ENCODE measurements at regions not wholly inside any gene's neighbourhood (a gene's known extent, or its start where the extent isn't known, plus 50 kb on each side); places are given as distances from the start of the nearest gene placed in this dataset.
A peak's percentile ranks its signal among the peaks of the same experiment; 100 is the strongest.

DNA sequence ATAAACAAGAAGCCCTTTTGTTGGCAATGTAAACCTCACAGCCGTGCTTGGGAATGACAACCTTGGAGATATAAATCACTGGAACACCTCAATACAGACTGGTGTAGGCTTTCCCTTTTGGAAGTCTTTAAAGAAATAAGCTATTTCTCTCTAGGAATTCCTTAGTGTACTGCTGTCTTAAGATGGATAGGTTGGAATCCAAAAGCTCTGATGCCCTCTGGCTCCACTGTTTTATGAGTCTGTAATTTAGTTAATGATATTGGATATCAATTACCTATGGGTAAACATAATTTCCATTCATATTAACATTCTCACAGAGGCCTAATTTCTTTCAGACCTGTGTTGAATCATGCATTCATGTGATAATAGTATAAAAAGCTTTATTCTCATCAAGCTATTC lies 435.9 kb upstream of the MPDZ start:
- WGBS, 2 experiments (ENCODE audit: insufficient coverage in 1 of 2, insufficient read length in 1 of 2) = 96 to 100% methylated on average over 1 of the region's 1 CpG
- Mint-ChIP-seq H3K27ac (no peak overlapping the region), H3K4me3 (no peak overlapping the region), H3K36me3 (ENCODE audit: low read depth) (no peaks in the 10 kb centered on the region), H3K4me1 (peaks cover 20% of the 10 kb centered on the region), H3K27me3 (ENCODE audit: insufficient read depth) (no peaks in the 10 kb centered on the region), H3K9me3 (no peaks in the 10 kb centered on the region)
- H3K4me3 ChIP-seq (ENCODE audit: low read length) = no peak overlapping the region
- H3K9me3 ChIP-seq (ENCODE audit: control insufficient read depth, low read length) = no peaks in the 10 kb centered on the region
- no peaks in the 10 kb centered on the region for H3K4me1 ChIP-seq (ENCODE audit: control insufficient read depth, insufficient read depth, low read length)
- no peaks in the 10 kb centered on the region for H3K36me3 ChIP-seq (ENCODE audit: control insufficient read depth, insufficient read depth, low read length)
- no peak overlapping the region for H3K27ac ChIP-seq (ENCODE audit: low read depth, low read length)
- TF ChIP-seq, protein P1, sequence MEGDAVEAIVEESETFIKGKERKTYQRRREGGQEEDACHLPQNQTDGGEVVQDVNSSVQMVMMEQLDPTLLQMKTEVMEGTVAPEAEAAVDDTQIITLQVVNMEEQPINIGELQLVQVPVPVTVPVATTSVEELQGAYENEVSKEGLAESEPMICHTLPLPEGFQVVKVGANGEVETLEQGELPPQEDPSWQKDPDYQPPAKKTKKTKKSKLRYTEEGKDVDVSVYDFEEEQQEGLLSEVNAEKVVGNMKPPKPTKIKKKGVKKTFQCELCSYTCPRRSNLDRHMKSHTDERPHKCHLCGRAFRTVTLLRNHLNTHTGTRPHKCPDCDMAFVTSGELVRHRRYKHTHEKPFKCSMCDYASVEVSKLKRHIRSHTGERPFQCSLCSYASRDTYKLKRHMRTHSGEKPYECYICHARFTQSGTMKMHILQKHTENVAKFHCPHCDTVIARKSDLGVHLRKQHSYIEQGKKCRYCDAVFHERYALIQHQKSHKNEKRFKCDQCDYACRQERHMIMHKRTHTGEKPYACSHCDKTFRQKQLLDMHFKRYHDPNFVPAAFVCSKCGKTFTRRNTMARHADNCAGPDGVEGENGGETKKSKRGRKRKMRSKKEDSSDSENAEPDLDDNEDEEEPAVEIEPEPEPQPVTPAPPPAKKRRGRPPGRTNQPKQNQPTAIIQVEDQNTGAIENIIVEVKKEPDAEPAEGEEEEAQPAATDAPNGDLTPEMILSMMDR (conservative IDR thresholded peaks at IDR 0.05) = no peak
- no peaks in the 10 kb centered on the region for H3K27me3 ChIP-seq (ENCODE audit: control insufficient read depth, insufficient read depth, low read length, poor library complexity, severe bottlenecking)
- DNase-seq = no peak
- H3K9ac ChIP-seq (ENCODE audit: extremely low read depth, low read length, poor library complexity, severe bottlenecking) = no peak overlapping the region

DNA sequence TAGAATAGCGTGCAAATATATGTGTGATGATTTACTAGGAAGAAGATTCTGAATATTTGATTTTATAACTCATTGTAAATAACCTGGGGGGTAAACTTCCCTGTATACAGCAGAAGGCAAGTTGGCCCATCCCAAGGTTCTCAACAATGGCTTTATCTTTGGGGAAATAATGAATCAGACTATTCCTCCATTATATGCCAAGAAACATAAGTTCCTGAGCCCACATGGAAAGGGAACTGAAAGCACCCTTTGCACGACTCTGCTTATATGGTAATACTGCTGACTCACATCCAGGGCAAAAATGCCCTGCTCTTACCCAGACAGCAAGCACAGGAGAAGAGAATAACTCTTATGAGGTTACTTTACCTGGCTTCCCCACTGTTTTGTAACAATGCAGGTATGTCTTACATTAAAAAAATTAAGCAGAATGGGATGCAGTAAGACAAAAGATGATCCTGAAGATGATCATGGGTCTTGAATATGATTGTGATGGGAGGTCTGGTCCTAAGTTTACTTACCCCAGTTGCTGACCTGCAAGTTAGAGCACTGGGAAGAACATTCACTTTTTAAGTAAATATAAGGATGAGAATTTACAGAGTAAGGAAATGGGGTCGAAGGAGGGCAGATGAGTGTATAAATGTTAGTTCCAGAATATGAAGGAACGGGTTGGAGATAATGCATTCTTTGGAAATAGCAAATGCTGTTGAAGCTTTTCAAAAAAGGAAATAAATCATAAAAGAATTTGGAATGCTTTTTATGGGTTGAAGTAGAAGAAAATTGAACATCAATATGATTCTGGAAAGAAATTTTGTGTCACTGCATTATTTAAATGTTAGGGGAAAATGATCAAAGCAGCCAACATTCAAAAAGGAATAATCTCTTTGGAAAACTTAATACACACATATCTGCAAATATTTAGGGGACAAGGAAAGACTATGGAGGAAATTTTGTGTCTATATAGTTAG lies 428.4 kb upstream of the MPDZ start:
- no peaks in the 10 kb centered on the region for H3K27me3 ChIP-seq (ENCODE audit: control insufficient read depth, insufficient read depth, low read length, poor library complexity, severe bottlenecking)
- Mint-ChIP-seq H3K27me3 (ENCODE audit: insufficient read depth) (no peaks in the 10 kb centered on the region), H3K9me3 (peaks cover 5% of the 10 kb centered on the region), H3K4me3 (no peak overlapping the region), H3K36me3 (ENCODE audit: low read depth) (no peaks in the 10 kb centered on the region), H3K4me1 (peaks cover 6% of the 10 kb centered on the region), H3K27ac (no peak overlapping the region)
- no peak overlapping the region for H3K27ac ChIP-seq (ENCODE audit: low read depth, low read length)
- no peak for DNase-seq
- WGBS, 2 experiments (ENCODE audit: insufficient coverage in 1 of 2, insufficient read length in 1 of 2) = 84 to 100% methylated on average over 4 of the region's 4 CpGs
- no peak overlapping the region for H3K4me3 ChIP-seq (ENCODE audit: low read length)
- H3K36me3 ChIP-seq (ENCODE audit: control insufficient read depth, insufficient read depth, low read length) = no peaks in the 10 kb centered on the region
- H3K9ac ChIP-seq (ENCODE audit: extremely low read depth, low read length, poor library complexity, severe bottlenecking) = no peak overlapping the region
- no peaks in the 10 kb centered on the region for H3K9me3 ChIP-seq (ENCODE audit: control insufficient read depth, low read length)
- TF ChIP-seq, protein P1 (conservative IDR thresholded peaks at IDR 0.05) = no peak
- H3K4me1 ChIP-seq (ENCODE audit: control insufficient read depth, insufficient read depth, low read length) = no peaks in the 10 kb centered on the region

DNA sequence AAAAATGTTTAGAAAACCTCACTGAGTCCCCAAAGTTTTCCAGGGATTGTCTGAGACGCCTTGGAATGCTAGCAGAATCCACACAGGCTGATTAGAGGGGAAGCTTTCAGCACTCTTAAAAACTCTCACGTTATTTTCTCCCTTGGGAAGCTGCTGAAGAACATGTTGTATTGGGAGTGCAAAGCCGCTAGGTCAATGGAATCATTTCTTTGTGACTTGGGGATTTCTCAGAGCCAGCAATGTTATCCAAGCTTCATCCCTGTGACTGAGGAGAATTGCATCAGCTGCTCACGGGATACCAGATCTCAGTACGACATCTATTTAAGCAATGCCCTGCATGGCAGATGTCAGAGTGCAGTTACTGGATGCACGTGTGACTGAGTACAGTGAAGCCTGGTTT lies 426.4 kb upstream of the MPDZ start:
- Mint-ChIP-seq H3K36me3 (ENCODE audit: low read depth) (no peaks in the 10 kb centered on the region), H3K4me1 (peaks cover 6% of the 10 kb centered on the region), H3K9me3 (peaks cover 5% of the 10 kb centered on the region), H3K27me3 (ENCODE audit: insufficient read depth) (no peaks in the 10 kb centered on the region), H3K27ac (peak overlapping the region; percentile 20), H3K4me3 (no peak overlapping the region)
- 67 to 71% methylated on average over 6 of the region's 6 CpGs for WGBS, 2 experiments (ENCODE audit: insufficient coverage in 1 of 2, insufficient read length in 1 of 2)
- Histone ChIP-seq H3K4me3 (ENCODE audit: low read length) (no peak overlapping the region), H3K27me3 (ENCODE audit: control insufficient read depth, insufficient read depth, low read length, poor library complexity, severe bottlenecking) (no peaks in the 10 kb centered on the region), H3K27ac (ENCODE audit: low read depth, low read length) (peak overlapping the region; percentile 12), H3K36me3 (ENCODE audit: control insufficient read depth, insufficient read depth, low read length) (no peaks in the 10 kb centered on the region), H3K9ac (ENCODE audit: extremely low read depth, low read length, poor library complexity, severe bottlenecking) (no peak overlapping the region), H3K9me3 (ENCODE audit: control insufficient read depth, low read length) (no peaks in the 10 kb centered on the region), H3K4me1 (ENCODE audit: control insufficient read depth, insufficient read depth, low read length) (no peaks in the 10 kb centered on the region)
- TF ChIP-seq, protein P1 (conservative IDR thresholded peaks at IDR 0.05) = no peak
- no peak for DNase-seq
